Liver (tissue), 8 donors: ENCODE measurements at regions not wholly inside any gene's neighbourhood (a gene's known extent, or its start where the extent isn't known, plus 50 kb on each side); places are given as distances from the start of the nearest gene placed in this dataset.
A peak's percentile ranks its signal among the peaks of the same experiment; 100 is the strongest.
"Not testable (repeated sequence)": the region's sequence is repeated elsewhere in the genome, so short reads cannot be mapped to it uniquely, and the experiment has no call there.

ENCODE experiments used
- DNase-seq: peaks from one replicate; pipeline ENCODE4 v3.0.0-alpha.2; 2017; ENCODE audit warnings: low spot score
- H3K27ac ChIP-seq, 2 donors: one replicate each; pipeline ENCODE4 v1.7.0; 2013; ENCODE audit warnings: inconsistent platforms in 2 of 2, low read length in 2 of 2, control low read depth in 1 of 2, low read depth in 1 of 2, mild to moderate bottlenecking in 1 of 2
- H3K27me3 ChIP-seq, 4 donors: one replicate each; pipeline versions ENCODE4 v1.6.1 to v1.7.0; 2013; ENCODE audit warnings: low read length in 3 of 4, inconsistent platforms in 1 of 4, mild to moderate bottlenecking in 1 of 4, moderate library complexity in 1 of 4; ENCODE audit not compliant: control insufficient read depth in 4 of 4, insufficient read depth in 4 of 4
- H3K36me3 ChIP-seq, 4 donors: one replicate each; pipeline versions ENCODE4 v1.6.1 to v1.7.0; 2013; ENCODE audit warnings: low read length in 3 of 4, mild to moderate bottlenecking in 3 of 4, low read depth in 1 of 4, moderate library complexity in 1 of 4; ENCODE audit not compliant: control insufficient read depth in 4 of 4, insufficient read depth in 3 of 4
- H3K4me1 ChIP-seq, 4 donors: one replicate each; pipeline versions ENCODE4 v1.6.1 to v1.7.0; 2013; ENCODE audit warnings: low read length in 3 of 4, mild to moderate bottlenecking in 3 of 4, moderate library complexity in 1 of 4; ENCODE audit not compliant: control insufficient read depth in 4 of 4, insufficient read depth in 4 of 4
- H3K4me3 ChIP-seq, 3 donors: one replicate each; pipeline versions ENCODE4 v1.6.1 to v1.7.0; 2013; ENCODE audit warnings: low read length in 3 of 3, control low read depth in 1 of 3, low read depth in 1 of 3, mild to moderate bottlenecking in 1 of 3
- H3K9ac ChIP-seq, 2 donors: one replicate each; pipeline ENCODE4 v1.7.0; 2013; ENCODE audit warnings: low read length in 2 of 2, mild to moderate bottlenecking in 2 of 2, moderate library complexity in 2 of 2, control low read depth in 1 of 2, low read depth in 1 of 2
- H3K9me3 ChIP-seq, 4 donors: one replicate each; pipeline versions ENCODE4 v1.6.1 to v1.7.0; 2013; ENCODE audit warnings: low read length in 3 of 4; ENCODE audit not compliant: control insufficient read depth in 4 of 4
- ATF3 ChIP-seq: IDR thresholded peaks from 2 replicates; pipeline ENCODE4 v1.6.1; 2016; ENCODE audit warnings: antibody characterized with exemption
- CTCF ChIP-seq: fragments of 150-350 bp; IDR thresholded peaks from 2 replicates; pipeline ENCODE4 v1.5.1; 2017; ENCODE audit warnings: improper control_type of control experiment, low read depth, low read length; ENCODE audit not compliant: missing input control
- EGR1 ChIP-seq, 2 donors: IDR thresholded peaks; 2 replicates each; pipeline ENCODE4 v1.6.1; 2016 to 2018; ENCODE audit warnings: antibody characterized with exemption in 2 of 2, low read depth in 2 of 2
- FOXA1 ChIP-seq: IDR thresholded peaks from 2 replicates; pipeline ENCODE4 v1.6.1; 2016; ENCODE audit warnings: antibody characterized with exemption
- FOXA2 ChIP-seq: IDR thresholded peaks from 2 replicates; pipeline ENCODE4 v1.6.1; 2016; ENCODE audit warnings: antibody characterized with exemption
- GABPA ChIP-seq, 2 donors: IDR thresholded peaks in 1 of 2; conservative IDR thresholded peaks in 1 of 2; 2 replicates each; pipeline ENCODE4 v1.6.1; 2016; ENCODE audit warnings: antibody characterized with exemption in 2 of 2, mild to moderate bottlenecking in 1 of 2, moderate library complexity in 1 of 2
- HNF4A ChIP-seq, 2 donors: conservative IDR thresholded peaks; 2 replicates each; pipeline ENCODE4 v1.6.1; 2016; ENCODE audit warnings: antibody characterized with exemption in 2 of 2, mild to moderate bottlenecking in 2 of 2
- HNF4G ChIP-seq: IDR thresholded peaks from 2 replicates; pipeline ENCODE4 v1.6.1; 2016; ENCODE audit warnings: antibody characterized with exemption
- JUND ChIP-seq, 2 donors: IDR thresholded peaks; 2 replicates each; pipeline ENCODE4 v1.6.1; 2016; ENCODE audit warnings: antibody characterized with exemption in 2 of 2
- MAX ChIP-seq: IDR thresholded peaks from 2 replicates; pipeline ENCODE4 v1.6.1; 2016; ENCODE audit warnings: antibody characterized with exemption
- NR2F2 ChIP-seq: IDR thresholded peaks from 2 replicates; pipeline ENCODE4 v1.6.1; 2016; ENCODE audit warnings: antibody characterized with exemption
- RAD21 ChIP-seq, 2 donors: IDR thresholded peaks; 2 replicates each; pipeline ENCODE4 v1.6.1; 2016; ENCODE audit warnings: antibody characterized with exemption in 2 of 2, mild to moderate bottlenecking in 2 of 2
- REST ChIP-seq: IDR thresholded peaks from 2 replicates; pipeline ENCODE4 v1.6.1; 2016; ENCODE audit warnings: antibody characterized with exemption, mild to moderate bottlenecking
- RXRA ChIP-seq, 2 donors: IDR thresholded peaks; 2 replicates each; pipeline ENCODE4 v1.6.1; 2017 to 2018; ENCODE audit warnings: antibody characterized with exemption in 2 of 2, mild to moderate bottlenecking in 1 of 2
- SP1 ChIP-seq: IDR thresholded peaks from 2 replicates; pipeline ENCODE4 v1.6.1; 2018; ENCODE audit warnings: antibody characterized with exemption, mild to moderate bottlenecking
- TAF1 ChIP-seq: conservative IDR thresholded peaks from 2 replicates; pipeline ENCODE4 v1.6.1; 2016; ENCODE audit warnings: antibody characterized with exemption, mild to moderate bottlenecking
- YY1 ChIP-seq: IDR thresholded peaks from 2 replicates; pipeline ENCODE4 v1.6.1; 2016; ENCODE audit warnings: antibody characterized with exemption, mild to moderate bottlenecking
- ZBTB33 ChIP-seq: IDR thresholded peaks from 2 replicates; pipeline ENCODE4 v1.6.1; 2016; ENCODE audit warnings: antibody characterized with exemption
- WGBS: extraction: QIAGEN DNeasy Blood & Tissue Kit; methylation state at CpG from one replicate; pipeline ENCODE4 v1.1.7; 2013; 5-methylcytosine and 5-hydroxymethylcytosine counted together
- donor health status: healthy.
- donor health status: healthy.
- donor health status: healthy.
- donor health status: healthy.
- donor health status: healthy.

GRCh38 chr2:16728351-16729136 lies 62.9 kb upstream of the CYRIA start (continued):
- TF ChIP-seq ATF3, result no peak
- TF ChIP-seq TAF1, result no peak

GRCh38 chr2:16727849-16728248 lies 62.2 kb upstream of the CYRIA start:
- H3K27ac ChIP-seq, H3K9me3 ChIP-seq, H3K36me3 ChIP-seq, DNase-seq, H3K4me3 ChIP-seq, H3K9ac ChIP-seq: not testable (repeated sequence)
- H3K4me1 ChIP-seq, result peaks cover 2 to 12% (median 7%) of the 10 kb centered on the region in 4 donors
- WGBS, result 69% methylated on average over 2 of the region's 2 CpGs
- H3K27me3 ChIP-seq, result peaks cover 0 to 16% (median 6%) of the 10 kb centered on the region in 4 donors

GRCh38 chr2:16727256-16727655 lies 61.6 kb upstream of the CYRIA start:
- whole genome bisulfite sequencing, result 25% methylated on average over 4 of the region's 4 CpGs
- no peak for DNase-seq
- no peak overlapping the region for H3K27ac ChIP-seq
- H3K36me3 ChIP-seq, result no peaks in the 10 kb centered on the region
- H3K4me1 ChIP-seq, result peaks cover 2 to 12% (median 7%) of the 10 kb centered on the region in 4 donors
- TF ChIP-seq FOXA1, result no peak
- TF ChIP-seq RAD21 (IDR thresholded peaks at IDR 0.05), result peak; percentile 30 to 61
- TF ChIP-seq RXRA (IDR thresholded peaks at IDR 0.05), result peak in 1 of 2 donors; percentile 75
- no peak for TF ChIP-seq HNF4G
- peak; percentile 56 for TF ChIP-seq YY1
- no peak for TF ChIP-seq JUND (IDR thresholded peaks at IDR 0.05)
- peak; percentile 41 for TF ChIP-seq FOXA2
- TF ChIP-seq SP1, result no peak
- peak; percentile 38 to 57 for TF ChIP-seq HNF4A (conservative IDR thresholded peaks at IDR 0.05)
- TF ChIP-seq CTCF, result no peak
- no peak for TF ChIP-seq GABPA (IDR thresholded peaks at IDR 0.05 in 1 of 2, conservative IDR thresholded peaks at IDR 0.05 in 1 of 2)
- TF ChIP-seq NR2F2, result no peak
- peak; percentile 65 for TF ChIP-seq MAX
- TF ChIP-seq ATF3, result no peak
- peak; percentile 30 for TF ChIP-seq ZBTB33
- no peak for TF ChIP-seq REST
- TF ChIP-seq TAF1, result no peak
- no peak for TF ChIP-seq EGR1 (IDR thresholded peaks at IDR 0.05; ENCODE audit: low read depth in 2 of 2)
- H3K4me3 ChIP-seq, result no peak overlapping the region
- H3K9ac ChIP-seq, result no peak overlapping the region
- no peaks in the 10 kb centered on the region for H3K9me3 ChIP-seq
- H3K27me3 ChIP-seq, result peaks cover 0 to 14% (median 7%) of the 10 kb centered on the region in 4 donors
